Liver (tissue), 8 donors: ENCODE measurements at regions not wholly inside any gene's neighbourhood (a gene's known extent, or its start where the extent isn't known, plus 50 kb on each side); places are given as distances from the start of the nearest gene placed in this dataset.

Source experiments
- DNase-seq: peaks from one replicate; pipeline ENCODE4 v3.0.0-alpha.2; 2017; ENCODE audit warnings: low spot score
- H3K27ac ChIP-seq, 2 donors: one replicate each; pipeline ENCODE4 v1.7.0; 2013; ENCODE audit warnings: inconsistent platforms in 2 of 2, low read length in 2 of 2, control low read depth in 1 of 2, low read depth in 1 of 2, mild to moderate bottlenecking in 1 of 2
- H3K27me3 ChIP-seq, 4 donors: one replicate each; pipeline versions ENCODE4 v1.6.1 to v1.7.0; 2013; ENCODE audit warnings: low read length in 3 of 4, inconsistent platforms in 1 of 4, mild to moderate bottlenecking in 1 of 4, moderate library complexity in 1 of 4; ENCODE audit not compliant: control insufficient read depth in 4 of 4, insufficient read depth in 4 of 4
- H3K36me3 ChIP-seq, 4 donors: one replicate each; pipeline versions ENCODE4 v1.6.1 to v1.7.0; 2013; ENCODE audit warnings: low read length in 3 of 4, mild to moderate bottlenecking in 3 of 4, low read depth in 1 of 4, moderate library complexity in 1 of 4; ENCODE audit not compliant: control insufficient read depth in 4 of 4, insufficient read depth in 3 of 4
- H3K4me1 ChIP-seq, 4 donors: one replicate each; pipeline versions ENCODE4 v1.6.1 to v1.7.0; 2013; ENCODE audit warnings: low read length in 3 of 4, mild to moderate bottlenecking in 3 of 4, moderate library complexity in 1 of 4; ENCODE audit not compliant: control insufficient read depth in 4 of 4, insufficient read depth in 4 of 4
- H3K4me3 ChIP-seq, 3 donors: one replicate each; pipeline versions ENCODE4 v1.6.1 to v1.7.0; 2013; ENCODE audit warnings: low read length in 3 of 3, control low read depth in 1 of 3, low read depth in 1 of 3, mild to moderate bottlenecking in 1 of 3
- H3K9ac ChIP-seq, 2 donors: one replicate each; pipeline ENCODE4 v1.7.0; 2013; ENCODE audit warnings: low read length in 2 of 2, mild to moderate bottlenecking in 2 of 2, moderate library complexity in 2 of 2, control low read depth in 1 of 2, low read depth in 1 of 2
- H3K9me3 ChIP-seq, 4 donors: one replicate each; pipeline versions ENCODE4 v1.6.1 to v1.7.0; 2013; ENCODE audit warnings: low read length in 3 of 4; ENCODE audit not compliant: control insufficient read depth in 4 of 4
- ATF3 ChIP-seq: IDR thresholded peaks from 2 replicates; pipeline ENCODE4 v1.6.1; 2016; ENCODE audit warnings: antibody characterized with exemption
- CTCF ChIP-seq: fragments of 150-350 bp; IDR thresholded peaks from 2 replicates; pipeline ENCODE4 v1.5.1; 2017; ENCODE audit warnings: improper control_type of control experiment, low read depth, low read length; ENCODE audit not compliant: missing input control
- JUND ChIP-seq, 2 donors: IDR thresholded peaks; 2 replicates each; pipeline ENCODE4 v1.6.1; 2016; ENCODE audit warnings: antibody characterized with exemption in 2 of 2
- MAX ChIP-seq: IDR thresholded peaks from 2 replicates; pipeline ENCODE4 v1.6.1; 2016; ENCODE audit warnings: antibody characterized with exemption
- REST ChIP-seq: IDR thresholded peaks from 2 replicates; pipeline ENCODE4 v1.6.1; 2016; ENCODE audit warnings: antibody characterized with exemption, mild to moderate bottlenecking
- TAF1 ChIP-seq: conservative IDR thresholded peaks from 2 replicates; pipeline ENCODE4 v1.6.1; 2016; ENCODE audit warnings: antibody characterized with exemption, mild to moderate bottlenecking
- ZBTB33 ChIP-seq: IDR thresholded peaks from 2 replicates; pipeline ENCODE4 v1.6.1; 2016; ENCODE audit warnings: antibody characterized with exemption
- WGBS: extraction: QIAGEN DNeasy Blood & Tissue Kit; methylation state at CpG from one replicate; pipeline ENCODE4 v1.1.7; 2013; 5-methylcytosine and 5-hydroxymethylcytosine counted together
- donor health status: healthy.
- donor health status: healthy.
- donor health status: healthy.
- donor health status: healthy.
- donor health status: healthy.

- 72% methylated on average over 4 of the region's 4 CpGs for WGBS
Observed at GRCh38 chr22:47687776-47688175, 925.3 kb downstream of the TBC1D22A start.

More at GRCh38 chr22:47687776-47688175, 925.3 kb downstream of the TBC1D22A start:
- H3K27me3 ChIP-seq = no peaks in the 10 kb centered on the region
- H3K4me3 ChIP-seq = no peak overlapping the region
- no peak overlapping the region for H3K27ac ChIP-seq
- H3K36me3 ChIP-seq = no peaks in the 10 kb centered on the region
- no peak overlapping the region for H3K9ac ChIP-seq
- no peak for TF ChIP-seq REST
- no peak for TF ChIP-seq JUND (IDR thresholded peaks at IDR 0.05)
- TF ChIP-seq CTCF = no peak
- no peak for TF ChIP-seq ATF3
- no peak for TF ChIP-seq ZBTB33
- TF ChIP-seq TAF1 = no peak
- TF ChIP-seq MAX = no peak
- no peaks in the 10 kb centered on the region for H3K4me1 ChIP-seq
- peaks cover 3 to 11% (median 8%) of the 10 kb centered on the region in 4 donors for H3K9me3 ChIP-seq
- DNase-seq = no peak
